Cardiac muscle cell (in vitro differentiated cells and primary cell): ENCODE measurements at regions not wholly inside any gene's neighbourhood (a gene's known extent, or its start where the extent isn't known, plus 50 kb on each side); places are given as distances from the start of the nearest gene placed in this dataset.

Experiments used
- DNase-seq, 2 donors: peaks; one replicate each; pipeline versions ENCODE4 v3.0.0 to v3.0.0-alpha.2; 2010 to 2017; ENCODE audit warnings: low read depth in 1 of 2, low spot score in 1 of 2
- H3K27ac ChIP-seq: fragments of 200-600 bp; sonication (generic); 2 replicates; pipeline ENCODE4 v1.5.1; 2016
- H3K27me3 ChIP-seq: fragments of 200-600 bp; sonication (generic); 2 replicates; pipeline ENCODE4 v1.6.0; 2016; ENCODE audit warnings: control low read depth
- H3K36me3 ChIP-seq: fragments of 200-600 bp; sonication (generic); 2 replicates; pipeline ENCODE4 v1.5.1; 2016; ENCODE audit warnings: control low read depth
- H3K4me1 ChIP-seq: fragments of 200-600 bp; sonication (generic); 2 replicates; pipeline ENCODE4 v1.8.1; 2017; ENCODE audit warnings: low read depth, mild to moderate bottlenecking, mixed run types
- H3K4me3 ChIP-seq: fragments of 200-600 bp; sonication (generic); 2 replicates; pipeline ENCODE4 v1.5.1; 2016; ENCODE audit warnings: mild to moderate bottlenecking
- H3K9me3 ChIP-seq: fragments of 200-600 bp; sonication (generic); 2 replicates; pipeline ENCODE4 v1.5.1; 2017; ENCODE audit warnings: low read depth, mild to moderate bottlenecking, control low read depth
- CTCF ChIP-seq: IDR thresholded peaks from 2 replicates; pipeline ENCODE4 v1.5.1; 2012; ENCODE audit warnings: low read depth, mild to moderate bottlenecking, low read length

GRCh38 chr3:4138786-4139431 is 164.3 kb upstream of the SETMAR start:
- no peaks in the 10 kb centered on the region for H3K9me3 ChIP-seq
- H3K4me3 ChIP-seq, result no peak overlapping the region
- H3K36me3 ChIP-seq, result no peaks in the 10 kb centered on the region
- H3K27me3 ChIP-seq, result no peaks in the 10 kb centered on the region
- DNase-seq, result no peak
- TF ChIP-seq CTCF, result no peak
- H3K4me1 ChIP-seq, result no peaks in the 10 kb centered on the region
- H3K27ac ChIP-seq, result no peak overlapping the region

GRCh38 chr3:4139462-4140140 is 163.6 kb upstream of the SETMAR start:
- Histone ChIP-seq H3K36me3 (no peaks in the 10 kb centered on the region), H3K27ac (no peak overlapping the region), H3K4me3 (no peak overlapping the region), H3K27me3 (no peaks in the 10 kb centered on the region), H3K9me3 (no peaks in the 10 kb centered on the region), H3K4me1 (no peaks in the 10 kb centered on the region)
- TF ChIP-seq CTCF, result no peak
- DNase-seq, result no peak

GRCh38 chr3:4140921-4141320 is 162.2 kb upstream of the SETMAR start:
- Histone ChIP-seq H3K4me3 (no peak overlapping the region), H3K9me3 (no peaks in the 10 kb centered on the region), H3K4me1 (no peaks in the 10 kb centered on the region), H3K27ac (no peak overlapping the region), H3K27me3 (no peaks in the 10 kb centered on the region), H3K36me3 (no peaks in the 10 kb centered on the region)
- no peak for DNase-seq
- no peak for TF ChIP-seq CTCF

- no peak overlapping the region for H3K27ac ChIP-seq
- no peaks in the 10 kb centered on the region for H3K27me3 ChIP-seq
- H3K9me3 ChIP-seq, result no peaks in the 10 kb centered on the region
- no peak for TF ChIP-seq CTCF
- H3K4me1 ChIP-seq, result no peaks in the 10 kb centered on the region
- DNase-seq, result no peak
- no peak overlapping the region for H3K4me3 ChIP-seq
- H3K36me3 ChIP-seq, result no peaks in the 10 kb centered on the region
Measured at GRCh38 chr3:4147556-4148118, 155.5 kb upstream of the SETMAR start.

GRCh38 chr3:4149296-4149695 is 153.9 kb upstream of the SETMAR start:
- no peaks in the 10 kb centered on the region for H3K4me1 ChIP-seq
- H3K9me3 ChIP-seq, result no peaks in the 10 kb centered on the region
- H3K27me3 ChIP-seq, result no peaks in the 10 kb centered on the region
- TF ChIP-seq CTCF, result no peak
- no peak for DNase-seq
- no peak overlapping the region for H3K4me3 ChIP-seq
- H3K27ac ChIP-seq, result no peak overlapping the region
- no peaks in the 10 kb centered on the region for H3K36me3 ChIP-seq
